ENCODE measurements at regions not wholly inside any gene's neighbourhood (a gene's known extent, or its start where the extent isn't known, plus 50 kb on each side); places are given as distances from the start of the nearest gene placed in this dataset.
"Not testable (repeated sequence)": the region's sequence is repeated elsewhere in the genome, so short reads cannot be mapped to it uniquely, and the experiment has no call there.

DNA sequence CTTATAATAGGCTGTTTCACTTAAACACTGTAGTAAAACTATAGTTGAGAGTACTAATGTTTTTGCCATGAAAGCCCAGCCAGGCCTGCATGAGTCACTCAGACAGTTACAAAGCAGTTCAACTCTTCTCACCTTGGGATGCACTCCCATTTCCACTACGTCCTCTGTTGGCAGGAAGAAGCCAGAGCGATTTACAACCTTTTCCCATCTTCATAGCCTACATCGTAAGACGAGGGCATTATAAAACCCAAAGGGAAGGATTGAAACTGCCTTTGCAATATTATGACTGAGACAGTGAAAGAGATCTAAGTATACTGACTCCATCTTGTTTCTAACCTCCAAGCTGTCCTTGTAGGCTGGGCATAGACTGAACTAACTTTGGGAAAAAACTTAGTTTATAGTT, 71.8 kb upstream of the CSF1 start:
- Histone ChIP-seq H2AFZ (ENCODE audit: low read depth, low read length) (no peak overlapping the region), H4K20me1 (ENCODE audit: insufficient read depth) (no peaks in the 10 kb centered on the region), H3K79me2 (replicated peaks; ENCODE audit: insufficient read depth, low read length) (no peaks in the 10 kb centered on the region), H3K9me3 (ENCODE audit: low read length) (peaks cover 3% of the 10 kb centered on the region), H3F3A (ENCODE audit: insufficient read depth, low read length, poor library complexity, severe bottlenecking) (no peaks in the 10 kb centered on the region), H3K4me2 (ENCODE audit: low read length) (no peak overlapping the region), H3K9ac (ENCODE audit: low read length) (no peak overlapping the region), H3K4me3 (ENCODE audit: low read length) (no peak overlapping the region), H3K9me2 (ENCODE audit: insufficient read depth, low read length) (no peaks in the 10 kb centered on the region), H3K27me3 (ENCODE audit: insufficient read depth, low read depth, low read length) (no peaks in the 10 kb centered on the region), H3K27ac (ENCODE audit: low read length) (no peak overlapping the region), H3K36me3 (ENCODE audit: insufficient read depth, low read length) (no peaks in the 10 kb centered on the region)
- TF ChIP-seq EZH2 (IDR thresholded peaks at IDR 0.05; ENCODE audit: borderline replicate concordance, insufficient read depth, low read length, poor library complexity, severe bottlenecking) (no peak), POLR2AphosphoS5 (IDR thresholded peaks at IDR 0.05) (no peak)
- TF ChIP-seq, protein P1, sequence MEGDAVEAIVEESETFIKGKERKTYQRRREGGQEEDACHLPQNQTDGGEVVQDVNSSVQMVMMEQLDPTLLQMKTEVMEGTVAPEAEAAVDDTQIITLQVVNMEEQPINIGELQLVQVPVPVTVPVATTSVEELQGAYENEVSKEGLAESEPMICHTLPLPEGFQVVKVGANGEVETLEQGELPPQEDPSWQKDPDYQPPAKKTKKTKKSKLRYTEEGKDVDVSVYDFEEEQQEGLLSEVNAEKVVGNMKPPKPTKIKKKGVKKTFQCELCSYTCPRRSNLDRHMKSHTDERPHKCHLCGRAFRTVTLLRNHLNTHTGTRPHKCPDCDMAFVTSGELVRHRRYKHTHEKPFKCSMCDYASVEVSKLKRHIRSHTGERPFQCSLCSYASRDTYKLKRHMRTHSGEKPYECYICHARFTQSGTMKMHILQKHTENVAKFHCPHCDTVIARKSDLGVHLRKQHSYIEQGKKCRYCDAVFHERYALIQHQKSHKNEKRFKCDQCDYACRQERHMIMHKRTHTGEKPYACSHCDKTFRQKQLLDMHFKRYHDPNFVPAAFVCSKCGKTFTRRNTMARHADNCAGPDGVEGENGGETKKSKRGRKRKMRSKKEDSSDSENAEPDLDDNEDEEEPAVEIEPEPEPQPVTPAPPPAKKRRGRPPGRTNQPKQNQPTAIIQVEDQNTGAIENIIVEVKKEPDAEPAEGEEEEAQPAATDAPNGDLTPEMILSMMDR (IDR thresholded peaks at IDR 0.05; ENCODE audit: poor library complexity, severe bottlenecking), result no peak

DNA sequence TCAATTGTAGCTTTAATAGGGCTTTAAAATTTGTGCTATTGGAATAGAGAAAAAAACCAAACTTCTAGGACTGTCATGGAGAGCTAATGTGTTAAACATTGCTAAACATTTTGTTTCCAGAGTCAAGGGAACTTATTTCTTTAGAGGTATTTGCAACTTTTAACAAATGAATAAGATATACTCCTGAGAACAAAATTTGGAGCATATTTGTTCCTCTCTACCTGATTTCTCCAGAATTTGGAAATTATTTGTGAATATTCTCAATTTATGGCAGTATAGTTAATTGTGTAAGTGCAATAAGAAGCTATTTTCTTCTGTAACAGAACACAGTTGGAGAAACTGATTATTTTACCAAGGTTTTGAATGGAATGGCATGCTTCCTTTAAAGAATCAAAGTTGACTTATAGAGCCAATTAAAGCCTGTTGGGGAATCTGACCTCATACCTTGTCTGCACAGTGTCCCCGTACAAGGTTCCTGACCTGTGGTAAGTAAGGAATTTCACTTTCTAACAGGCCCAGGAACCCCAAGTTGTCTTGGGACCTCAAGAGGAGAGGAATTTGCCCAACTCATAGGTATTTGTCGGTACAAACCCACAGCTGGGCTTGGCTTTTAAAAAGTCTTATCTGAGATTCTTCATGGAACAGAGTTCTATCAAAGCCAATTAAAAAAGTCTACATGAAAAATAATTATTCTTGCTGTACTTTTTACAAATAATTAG, 72.6 kb upstream of the CSF1 start:
- H3F3A ChIP-seq (ENCODE audit: insufficient read depth, low read length, poor library complexity, severe bottlenecking), result no peaks in the 10 kb centered on the region
- H3K9me2 ChIP-seq (ENCODE audit: insufficient read depth, low read length), result no peaks in the 10 kb centered on the region
- H3K79me2 ChIP-seq (replicated peaks; ENCODE audit: insufficient read depth, low read length), result no peaks in the 10 kb centered on the region
- no peak overlapping the region for H2AFZ ChIP-seq (ENCODE audit: low read depth, low read length)
- H3K27ac ChIP-seq (ENCODE audit: low read length), result no peak overlapping the region
- no peak overlapping the region for H3K4me3 ChIP-seq (ENCODE audit: low read length)
- no peaks in the 10 kb centered on the region for H4K20me1 ChIP-seq (ENCODE audit: insufficient read depth)
- H3K4me2 ChIP-seq (ENCODE audit: low read length), result no peak overlapping the region
- TF ChIP-seq TAF1 (IDR thresholded peaks at IDR 0.05; ENCODE audit: low read depth), result no peak
- TF ChIP-seq MXI1 (conservative IDR thresholded peaks at IDR 0.05; ENCODE audit: poor library complexity, severe bottlenecking), result no peak
- TF ChIP-seq, protein P1 (IDR thresholded peaks at IDR 0.05; ENCODE audit: poor library complexity, severe bottlenecking), result no peak
- TF ChIP-seq SMC3 (conservative IDR thresholded peaks at IDR 0.05; ENCODE audit: poor library complexity), result no peak
- TF ChIP-seq EZH2 (IDR thresholded peaks at IDR 0.05; ENCODE audit: borderline replicate concordance, insufficient read depth, low read length, poor library complexity, severe bottlenecking), result no peak
- no peak for TF ChIP-seq RAD21 (conservative IDR thresholded peaks at IDR 0.05)
- TF ChIP-seq, protein P2, sequence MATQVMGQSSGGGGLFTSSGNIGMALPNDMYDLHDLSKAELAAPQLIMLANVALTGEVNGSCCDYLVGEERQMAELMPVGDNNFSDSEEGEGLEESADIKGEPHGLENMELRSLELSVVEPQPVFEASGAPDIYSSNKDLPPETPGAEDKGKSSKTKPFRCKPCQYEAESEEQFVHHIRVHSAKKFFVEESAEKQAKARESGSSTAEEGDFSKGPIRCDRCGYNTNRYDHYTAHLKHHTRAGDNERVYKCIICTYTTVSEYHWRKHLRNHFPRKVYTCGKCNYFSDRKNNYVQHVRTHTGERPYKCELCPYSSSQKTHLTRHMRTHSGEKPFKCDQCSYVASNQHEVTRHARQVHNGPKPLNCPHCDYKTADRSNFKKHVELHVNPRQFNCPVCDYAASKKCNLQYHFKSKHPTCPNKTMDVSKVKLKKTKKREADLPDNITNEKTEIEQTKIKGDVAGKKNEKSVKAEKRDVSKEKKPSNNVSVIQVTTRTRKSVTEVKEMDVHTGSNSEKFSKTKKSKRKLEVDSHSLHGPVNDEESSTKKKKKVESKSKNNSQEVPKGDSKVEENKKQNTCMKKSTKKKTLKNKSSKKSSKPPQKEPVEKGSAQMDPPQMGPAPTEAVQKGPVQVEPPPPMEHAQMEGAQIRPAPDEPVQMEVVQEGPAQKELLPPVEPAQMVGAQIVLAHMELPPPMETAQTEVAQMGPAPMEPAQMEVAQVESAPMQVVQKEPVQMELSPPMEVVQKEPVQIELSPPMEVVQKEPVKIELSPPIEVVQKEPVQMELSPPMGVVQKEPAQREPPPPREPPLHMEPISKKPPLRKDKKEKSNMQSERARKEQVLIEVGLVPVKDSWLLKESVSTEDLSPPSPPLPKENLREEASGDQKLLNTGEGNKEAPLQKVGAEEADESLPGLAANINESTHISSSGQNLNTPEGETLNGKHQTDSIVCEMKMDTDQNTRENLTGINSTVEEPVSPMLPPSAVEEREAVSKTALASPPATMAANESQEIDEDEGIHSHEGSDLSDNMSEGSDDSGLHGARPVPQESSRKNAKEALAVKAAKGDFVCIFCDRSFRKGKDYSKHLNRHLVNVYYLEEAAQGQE (IDR thresholded peaks at IDR 0.05; ENCODE audit: borderline replicate concordance), result no peak
- TF ChIP-seq EP300 (conservative IDR thresholded peaks at IDR 0.05; ENCODE audit: poor library complexity, severe bottlenecking), result no peak
- peaks cover 3% of the 10 kb centered on the region for H3K9me3 ChIP-seq (ENCODE audit: low read length)
- no peaks in the 10 kb centered on the region for H3K36me3 ChIP-seq (ENCODE audit: insufficient read depth, low read length)
- no peaks in the 10 kb centered on the region for H3K27me3 ChIP-seq (ENCODE audit: insufficient read depth, low read depth, low read length)
- no peak overlapping the region for H3K9ac ChIP-seq (ENCODE audit: low read length)

DNA sequence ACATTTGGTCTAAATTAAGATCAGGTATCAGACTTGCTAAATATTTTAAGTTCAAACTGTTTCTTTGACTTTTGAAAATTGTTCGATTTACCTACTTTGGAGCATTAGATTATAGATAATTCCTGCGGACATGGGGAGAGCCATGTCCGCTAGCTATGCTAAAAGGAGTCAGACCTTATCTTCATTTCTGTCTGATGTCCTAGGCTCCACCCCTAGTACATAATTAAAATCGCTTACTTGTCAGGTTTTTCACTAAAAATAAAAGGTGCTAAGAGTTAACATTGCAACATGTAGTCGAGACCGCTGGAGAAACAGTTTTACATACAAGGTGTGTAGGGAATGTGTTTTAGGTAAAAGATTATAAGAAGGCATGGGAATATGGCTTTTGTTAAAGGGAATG, 71.9 kb upstream of the EPS8L3 start:
- H3K79me2 ChIP-seq (replicated peaks; ENCODE audit: insufficient read depth, low read length); H3K27ac ChIP-seq (ENCODE audit: low read length); H3K9me3 ChIP-seq (ENCODE audit: low read length); H4K20me1 ChIP-seq (ENCODE audit: insufficient read depth); H3K4me3 ChIP-seq (ENCODE audit: low read length); H3K27me3 ChIP-seq (ENCODE audit: insufficient read depth, low read depth, low read length); H3K9ac ChIP-seq (ENCODE audit: low read length); H3K9me2 ChIP-seq (ENCODE audit: insufficient read depth, low read length); H3K36me3 ChIP-seq (ENCODE audit: insufficient read depth, low read length); H3F3A ChIP-seq (ENCODE audit: insufficient read depth, low read length, poor library complexity, severe bottlenecking); H2AFZ ChIP-seq (ENCODE audit: low read depth, low read length); H3K4me2 ChIP-seq (ENCODE audit: low read length): not testable (repeated sequence)

All from neural cell (in vitro differentiated cells).